ENCODE measurements at regions not wholly inside any gene's neighbourhood (a gene's known extent, or its start where the extent isn't known, plus 50 kb on each side); places are given as distances from the start of the nearest gene placed in this dataset.

DNA sequence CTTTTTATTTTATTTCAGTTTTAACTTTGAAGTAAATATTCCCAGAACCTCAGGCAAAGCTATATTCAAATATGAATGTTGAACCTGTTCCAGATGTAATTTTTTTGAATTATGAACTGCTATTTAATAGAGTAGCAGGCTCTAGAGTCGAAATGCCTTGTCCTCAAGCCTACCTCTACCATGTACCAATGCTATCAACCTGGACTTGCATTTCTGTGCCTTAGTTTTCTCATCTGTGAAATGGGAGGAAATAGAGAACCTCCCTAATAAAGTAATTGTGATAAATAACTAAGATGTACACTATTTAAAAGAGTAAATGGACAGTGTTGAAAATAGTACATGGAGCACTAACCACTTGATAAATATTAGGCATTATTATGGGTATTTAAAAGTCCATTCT is 551.6 kb upstream of the JARID2 start:
- TF ChIP-seq, protein P1, sequence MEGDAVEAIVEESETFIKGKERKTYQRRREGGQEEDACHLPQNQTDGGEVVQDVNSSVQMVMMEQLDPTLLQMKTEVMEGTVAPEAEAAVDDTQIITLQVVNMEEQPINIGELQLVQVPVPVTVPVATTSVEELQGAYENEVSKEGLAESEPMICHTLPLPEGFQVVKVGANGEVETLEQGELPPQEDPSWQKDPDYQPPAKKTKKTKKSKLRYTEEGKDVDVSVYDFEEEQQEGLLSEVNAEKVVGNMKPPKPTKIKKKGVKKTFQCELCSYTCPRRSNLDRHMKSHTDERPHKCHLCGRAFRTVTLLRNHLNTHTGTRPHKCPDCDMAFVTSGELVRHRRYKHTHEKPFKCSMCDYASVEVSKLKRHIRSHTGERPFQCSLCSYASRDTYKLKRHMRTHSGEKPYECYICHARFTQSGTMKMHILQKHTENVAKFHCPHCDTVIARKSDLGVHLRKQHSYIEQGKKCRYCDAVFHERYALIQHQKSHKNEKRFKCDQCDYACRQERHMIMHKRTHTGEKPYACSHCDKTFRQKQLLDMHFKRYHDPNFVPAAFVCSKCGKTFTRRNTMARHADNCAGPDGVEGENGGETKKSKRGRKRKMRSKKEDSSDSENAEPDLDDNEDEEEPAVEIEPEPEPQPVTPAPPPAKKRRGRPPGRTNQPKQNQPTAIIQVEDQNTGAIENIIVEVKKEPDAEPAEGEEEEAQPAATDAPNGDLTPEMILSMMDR (IDR thresholded peaks at IDR 0.05) = no peak
- TF ChIP-seq POLR2A (IDR thresholded peaks at IDR 0.05) (no peak), EP300 (IDR thresholded peaks at IDR 0.05) (no peak)
